Right lobe of liver (tissue), 6 donors: ENCODE measurements at regions not wholly inside any gene's neighbourhood (a gene's known extent, or its start where the extent isn't known, plus 50 kb on each side); places are given as distances from the start of the nearest gene placed in this dataset.

ENCODE experiments used
- ATAC-seq, 4 donors: fragments of 200-7000 bp; cut with Tn5 transposase; one replicate each; pipeline ENCODE4 v1.9.1; 2020; ENCODE audit warnings: mild to moderate bottlenecking in 4 of 4, moderate library complexity in 4 of 4
- DNase-seq, 3 donors: peaks; one replicate each; pipeline ENCODE4 v3.0.0-alpha.2; 2020
- H3K27ac ChIP-seq, 3 donors: fragments of 200-600 bp; one replicate each; pipeline ENCODE4 v1.8.0; 2022
- H3K27me3 ChIP-seq, 2 donors: fragments of 200-600 bp; one replicate each; pipeline ENCODE4 v1.8.0; 2022
- H3K36me3 ChIP-seq, 4 donors: fragments of 200-600 bp; sonication (generic) in 1 of 4; one replicate each; pipeline versions ENCODE4 v1.5.1 to v1.8.0; 2017 to 2022; ENCODE audit warnings: control low read depth in 1 of 4
- H3K4me1 ChIP-seq, 4 donors: fragments of 200-600 bp; sonication (generic) in 1 of 4; one replicate each; pipeline versions ENCODE4 v1.5.1 to v1.8.0; 2017 to 2022; ENCODE audit warnings: control low read depth in 1 of 4
- H3K4me3 ChIP-seq, 3 donors: fragments of 200-600 bp; one replicate each; pipeline ENCODE4 v1.8.0; 2022
- H3K9me3 ChIP-seq, 4 donors: fragments of 200-600 bp; sonication (generic) in 1 of 4; one replicate each; pipeline versions ENCODE4 v1.5.1 to v1.8.0; 2017 to 2022; ENCODE audit warnings: control low read depth in 1 of 4
- CTCF ChIP-seq, 4 donors: fragments of 200-600 bp in 3 of 4; fragments of 450-650 bp in 1 of 4; IDR thresholded peaks; one replicate each; pipeline versions ENCODE4 v1.5.1 to v1.8.0; 2016 to 2022; ENCODE audit warnings: antibody characterized with exemption in 4 of 4, mild to moderate bottlenecking in 2 of 4
- POLR2A ChIP-seq: fragments of 450-650 bp; IDR thresholded peaks from one replicate; pipeline ENCODE4 v1.6.1; 2017; ENCODE audit warnings: antibody characterized with exemption, mild to moderate bottlenecking
- WGBS: methylation state at CpG from one replicate; pipeline ENCODE4 v1.1.6; 2018; ENCODE audit warnings: low coverage, low lambda C conversion rate; ENCODE audit not compliant: insufficient coverage; ENCODE audit errors: missing lambda C conversion rate; 5-methylcytosine and 5-hydroxymethylcytosine counted together
- intact Hi-C, 2 donors: fragments of 100-400 bp; cut with DNase I; formaldehyde crosslinking; loops; one replicate each; pipeline versions ENCODE4 v1.11.2 to v1.14.1; 2022
- donor health status: DM: no; HTN: yes; CAD: no.
- donor health status: DM: no; HTN: no; CAD: no.
- donor health status: DM: no; HTN: no; CAD: no.
- donor health status: DM: no; HTN: yes; CAD: no.
- donor health status: DM: no; HTN: yes; CAD: no.

GRCh38 chr17:13088666-13089065 is 70.8 kb upstream of the ELAC2 start:
- ATAC-seq, result no peak
- no peaks in the 10 kb centered on the region for H3K4me1 ChIP-seq
- no peaks in the 10 kb centered on the region for H3K9me3 ChIP-seq
- no peak overlapping the region for H3K4me3 ChIP-seq
- 65% methylated on average over 5 of the region's 5 CpGs for WGBS
- TF ChIP-seq POLR2A (no peak), CTCF (IDR thresholded peaks at IDR 0.05) (no peak)
- H3K27ac ChIP-seq, result no peak overlapping the region
- no peak for DNase-seq
- intact Hi-C loops, result no loop called here
- H3K27me3 ChIP-seq, result no peaks in the 10 kb centered on the region
- no peaks in the 10 kb centered on the region for H3K36me3 ChIP-seq

- Histone ChIP-seq H3K4me1 (no peaks in the 10 kb centered on the region), H3K4me3 (no peak overlapping the region), H3K27me3 (no peaks in the 10 kb centered on the region), H3K36me3 (no peaks in the 10 kb centered on the region), H3K9me3 (no peaks in the 10 kb centered on the region), H3K27ac (no peak overlapping the region)
- intact Hi-C loops, result no loop called here
- WGBS, result 51% methylated on average over 3 of the region's 3 CpGs
- no peak for ATAC-seq
- no peak for DNase-seq
- no peak for TF ChIP-seq POLR2A
- no peak for TF ChIP-seq CTCF (IDR thresholded peaks at IDR 0.05)
These were observed 70.0 kb upstream of the ELAC2 start for GRCh38 chr17:13087802-13088201.

DNA sequence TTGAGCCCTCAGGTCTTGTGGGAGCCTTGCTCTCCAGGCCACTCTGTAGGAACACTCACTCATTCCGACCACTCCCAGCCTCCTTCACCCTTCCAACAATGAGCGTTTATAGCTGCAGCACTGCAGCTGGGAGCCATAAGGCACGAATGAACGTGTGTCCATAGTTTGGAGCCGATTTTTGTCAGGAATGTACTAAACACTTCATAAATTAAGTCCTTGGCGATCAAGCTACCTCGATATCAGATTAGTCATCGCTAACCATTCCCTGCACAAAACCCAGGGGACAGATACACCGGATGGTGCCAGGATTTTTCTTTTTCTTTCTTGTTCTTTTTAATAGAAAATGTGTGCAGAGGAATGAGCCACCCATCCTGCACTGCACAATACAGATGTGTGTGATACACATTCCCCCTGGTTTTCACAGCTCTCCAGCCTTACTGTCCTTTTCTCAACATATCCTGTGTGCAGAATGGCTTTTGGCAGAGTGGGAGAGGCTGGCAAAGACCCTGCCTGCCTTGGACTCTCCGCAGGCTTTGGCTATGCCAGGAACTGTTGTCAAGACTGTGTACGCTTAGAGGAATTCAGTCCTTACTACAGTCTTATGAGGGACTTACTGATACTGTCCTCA is 68.4 kb upstream of the ELAC2 start:
- Histone ChIP-seq H3K36me3 (no peaks in the 10 kb centered on the region), H3K9me3 (no peaks in the 10 kb centered on the region), H3K27ac (no peak overlapping the region), H3K4me3 (no peak overlapping the region), H3K4me1 (no peaks in the 10 kb centered on the region), H3K27me3 (no peaks in the 10 kb centered on the region)
- DNase-seq (no peak), ATAC-seq (no peak)
- WGBS, result 62% methylated on average over 10 of the region's 11 CpGs
- TF ChIP-seq POLR2A, result no peak
- no peak for TF ChIP-seq CTCF (IDR thresholded peaks at IDR 0.05)
- intact Hi-C loops, result no loop called here

DNA sequence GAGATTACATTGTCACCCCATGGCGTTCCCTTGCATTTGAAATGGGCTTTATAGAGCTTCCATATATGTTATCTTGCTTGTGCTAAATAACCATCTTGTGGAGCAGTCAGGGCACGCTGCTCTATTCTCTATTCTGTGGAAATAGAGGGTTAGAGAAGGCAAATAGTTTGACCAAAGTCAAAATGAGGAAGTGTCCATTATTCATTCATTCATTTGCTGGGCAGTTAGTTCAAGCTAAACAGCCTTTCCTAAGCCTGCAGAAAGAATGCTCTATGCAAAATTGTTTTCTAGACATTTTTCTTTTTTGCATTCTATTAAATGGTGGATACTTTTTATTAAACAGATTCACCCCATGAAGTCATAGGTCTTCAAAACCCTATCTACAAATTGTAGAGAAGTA is 67.8 kb upstream of the ELAC2 start:
- intact Hi-C loops, result no loop called here
- TF ChIP-seq CTCF (IDR thresholded peaks at IDR 0.05), result no peak
- no peak for TF ChIP-seq POLR2A
- Histone ChIP-seq H3K4me3 (no peak overlapping the region), H3K27me3 (no peaks in the 10 kb centered on the region), H3K9me3 (no peaks in the 10 kb centered on the region), H3K4me1 (no peaks in the 10 kb centered on the region), H3K36me3 (no peaks in the 10 kb centered on the region), H3K27ac (no peak overlapping the region)
- 50% methylated on average over 2 of the region's 2 CpGs for WGBS
- no peak for DNase-seq
- ATAC-seq, result no peak

GRCh38 chr17:13084420-13084819 is 66.6 kb upstream of the ELAC2 start:
- TF ChIP-seq POLR2A (no peak), CTCF (IDR thresholded peaks at IDR 0.05) (no peak)
- intact Hi-C loops, result no loop called here
- Histone ChIP-seq H3K27me3 (no peaks in the 10 kb centered on the region), H3K4me3 (no peak overlapping the region), H3K4me1 (no peaks in the 10 kb centered on the region), H3K9me3 (no peaks in the 10 kb centered on the region), H3K27ac (no peak overlapping the region), H3K36me3 (no peaks in the 10 kb centered on the region)
- WGBS, result 39% methylated on average over 3 of the region's 3 CpGs
- no peak for ATAC-seq
- DNase-seq, result no peak
